ENCODE measurements at regions not wholly inside any gene's neighbourhood (a gene's known extent, or its start where the extent isn't known, plus 50 kb on each side); places are given as distances from the start of the nearest gene placed in this dataset.

- TF ChIP-seq CTCF (IDR thresholded peaks at IDR 0.05), result no peak
- TF ChIP-seq POLR2AphosphoS5 (IDR thresholded peaks at IDR 0.05), result no peak
Measured at GRCh38 chr1:30286988-30287839, 436.2 kb downstream of the MATN1 start.
